GM19463 (cell line): ENCODE measurements at regions not wholly inside any gene's neighbourhood (a gene's known extent, or its start where the extent isn't known, plus 50 kb on each side); places are given as distances from the start of the nearest gene placed in this dataset.

Experiments used
- ATAC-seq: cut with Tn5 transposase; IDR thresholded peaks from one replicate; pipeline ENCODE4 v1.9.1; 2021; ENCODE audit warnings: mild to moderate bottlenecking, moderate library complexity; ENCODE audit not compliant: unreplicated experiment

DNA sequence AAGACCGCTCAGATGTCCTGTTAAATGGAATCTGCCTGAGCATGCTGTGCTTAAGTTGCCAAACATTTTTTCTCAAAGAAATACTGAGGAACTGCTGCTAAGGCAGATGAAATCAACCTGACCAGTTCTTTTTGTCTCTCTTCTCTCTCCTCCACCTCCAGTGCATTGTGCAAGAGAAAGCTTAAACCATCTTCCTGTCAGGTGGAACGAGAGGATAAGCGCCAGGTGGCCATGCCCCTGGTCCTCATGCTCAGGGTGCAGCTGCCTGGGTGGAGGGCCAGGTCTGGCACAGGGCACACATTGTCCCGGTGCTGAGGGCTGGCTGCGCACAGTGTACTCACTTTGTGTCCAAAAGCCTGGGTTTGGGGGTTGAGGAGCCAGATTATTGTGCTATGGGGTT lies 176.2 kb upstream of the TP63 start:
- ATAC-seq = no peak

DNA sequence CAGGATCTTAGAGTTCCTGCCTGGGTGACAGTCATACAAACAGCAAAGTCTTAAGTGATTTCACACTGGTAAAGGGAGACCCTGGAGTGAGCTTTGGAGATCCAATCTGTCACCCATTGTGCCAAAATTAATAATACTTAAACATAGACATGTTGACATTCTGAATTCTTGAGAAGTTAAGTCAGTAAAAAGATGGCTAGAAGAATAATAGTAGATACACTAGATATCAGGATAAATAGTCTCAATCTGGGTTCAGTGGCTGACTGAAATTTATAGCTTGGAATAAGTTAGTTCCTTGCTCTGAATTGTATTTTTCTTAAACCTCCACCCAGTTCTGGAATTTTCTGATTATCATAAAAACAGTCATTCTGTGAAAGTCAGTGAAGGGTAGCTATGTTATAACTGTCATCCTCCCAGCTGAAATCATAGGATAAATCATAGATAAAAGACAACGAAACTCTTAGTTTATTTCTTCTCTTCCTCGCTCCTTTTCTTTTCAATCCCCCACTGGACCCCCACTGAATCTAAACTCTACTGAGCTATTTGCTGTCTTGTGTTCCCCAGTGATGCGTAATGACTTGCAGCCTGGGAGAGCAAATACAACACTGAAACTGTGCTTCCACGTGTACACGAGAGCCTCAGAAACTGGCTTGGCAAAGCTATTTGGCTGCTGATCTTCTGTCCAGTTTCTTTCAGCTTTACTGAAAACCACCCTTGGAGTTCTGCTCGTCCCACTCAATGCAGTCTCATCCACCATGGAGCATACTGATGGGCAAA lies 175.4 kb upstream of the TP63 start:
- no peak for ATAC-seq

DNA sequence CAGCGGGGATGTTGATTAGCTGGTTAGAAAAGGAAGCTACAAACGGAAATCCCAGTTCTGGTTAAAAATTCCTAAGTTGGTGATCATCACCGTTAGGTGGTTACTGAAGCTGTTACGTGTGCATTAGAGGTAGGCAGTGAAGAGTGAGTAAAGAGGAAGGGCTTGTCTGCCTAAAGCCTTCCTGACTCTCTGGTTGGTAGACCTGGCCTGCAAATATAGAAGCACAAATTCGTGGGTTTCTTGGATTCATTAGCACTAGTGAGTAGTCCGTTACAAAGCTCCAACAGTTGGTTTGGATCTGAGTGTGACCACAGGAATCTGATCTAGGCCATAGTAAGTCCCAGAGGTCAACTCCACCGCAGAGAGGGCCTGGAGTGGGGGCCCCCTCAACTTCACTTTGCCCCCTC lies 174.0 kb upstream of the TP63 start:
- no peak for ATAC-seq

DNA sequence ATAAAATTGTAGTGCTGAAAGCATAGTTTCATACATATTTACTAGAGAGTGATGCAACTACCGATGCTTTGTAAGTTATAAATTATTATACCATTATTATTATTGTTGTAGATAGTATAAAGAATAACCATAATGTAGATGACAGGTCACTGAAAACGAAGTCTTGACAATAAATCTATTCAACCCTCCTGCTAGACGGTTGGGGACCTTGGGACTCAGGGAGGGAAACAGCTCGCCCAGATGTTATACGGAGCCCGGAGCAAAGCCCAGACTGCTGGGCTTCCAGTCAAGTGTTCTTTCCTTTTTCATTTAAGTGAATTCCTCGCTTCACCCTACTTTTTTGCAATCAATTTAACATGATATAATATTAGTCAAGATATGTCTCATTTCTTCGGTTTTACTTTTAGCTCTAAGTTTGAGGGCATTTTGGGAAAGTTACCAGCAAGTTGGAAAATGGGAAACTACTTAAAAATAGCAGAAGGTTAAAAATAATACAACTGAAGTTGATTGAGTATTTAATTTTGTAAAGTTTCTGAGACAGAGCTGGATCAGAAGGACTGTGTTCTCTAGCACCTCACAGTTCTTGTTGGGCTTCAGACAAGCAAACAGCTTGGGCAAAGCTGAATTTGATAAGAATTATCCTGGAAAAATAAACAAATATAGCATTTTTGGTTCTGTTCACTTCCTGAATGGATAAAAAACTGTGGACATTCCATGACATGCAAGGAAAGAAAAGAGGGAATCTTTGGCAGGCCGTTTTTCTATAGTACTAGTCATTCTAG lies 173.4 kb upstream of the TP63 start:
- ATAC-seq = no peak

DNA sequence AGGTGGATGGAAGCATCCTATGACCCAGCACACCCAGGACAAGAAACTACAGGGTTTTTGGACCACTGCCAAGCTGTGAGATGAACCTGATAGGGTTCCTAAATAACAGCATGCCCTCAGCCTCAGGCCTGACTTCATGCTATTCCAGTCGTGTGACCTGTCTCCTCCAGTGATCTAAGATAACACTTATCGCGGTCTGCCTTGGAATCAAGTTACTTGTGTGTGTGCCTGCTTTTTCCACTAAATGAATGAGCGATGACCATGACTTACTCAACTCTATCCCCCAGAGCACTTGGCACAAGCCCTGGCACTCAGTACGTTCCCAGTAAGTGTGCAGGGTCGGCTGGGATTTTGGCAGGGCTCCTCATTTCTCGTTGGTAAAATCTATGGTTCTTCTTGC lies 172.7 kb upstream of the TP63 start:
- no peak for ATAC-seq

DNA sequence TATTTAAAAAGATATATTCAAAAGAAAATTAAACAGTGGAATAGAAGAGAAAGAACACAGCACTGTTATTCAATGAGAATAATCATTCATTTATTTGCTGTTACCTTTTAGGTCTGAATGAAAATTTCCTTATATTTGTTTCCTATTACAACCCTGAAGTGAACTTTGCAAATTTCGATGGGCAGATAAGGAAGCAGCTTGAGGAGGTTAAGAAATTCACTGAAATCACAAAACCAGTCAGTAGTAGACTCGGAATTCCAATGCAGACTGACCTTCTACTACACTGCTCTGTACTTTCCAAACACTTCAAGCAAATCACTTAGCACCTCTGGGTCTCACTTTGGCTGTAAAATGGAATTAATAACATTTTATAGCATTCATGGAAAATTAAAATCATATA lies 172.0 kb upstream of the TP63 start:
- no peak for ATAC-seq

DNA sequence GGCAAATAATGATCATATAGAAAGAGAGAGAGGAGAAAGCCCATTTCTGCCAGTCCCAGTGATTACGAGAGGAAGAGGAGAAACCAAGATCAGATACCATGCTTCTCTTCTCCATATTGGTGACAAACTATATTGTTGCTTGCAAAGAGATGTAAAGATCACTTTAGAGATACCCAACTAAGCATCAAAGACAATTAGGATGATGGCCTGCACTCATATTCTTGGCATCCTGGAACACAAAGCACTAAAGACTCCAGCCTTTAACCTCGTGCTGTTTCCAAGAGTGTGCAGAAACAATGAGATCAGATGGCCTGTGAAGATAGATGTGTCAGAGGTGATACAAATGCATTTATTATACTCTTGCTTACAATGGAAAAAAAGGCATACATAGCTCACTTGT lies 170.7 kb upstream of the TP63 start:
- no peak for ATAC-seq

DNA sequence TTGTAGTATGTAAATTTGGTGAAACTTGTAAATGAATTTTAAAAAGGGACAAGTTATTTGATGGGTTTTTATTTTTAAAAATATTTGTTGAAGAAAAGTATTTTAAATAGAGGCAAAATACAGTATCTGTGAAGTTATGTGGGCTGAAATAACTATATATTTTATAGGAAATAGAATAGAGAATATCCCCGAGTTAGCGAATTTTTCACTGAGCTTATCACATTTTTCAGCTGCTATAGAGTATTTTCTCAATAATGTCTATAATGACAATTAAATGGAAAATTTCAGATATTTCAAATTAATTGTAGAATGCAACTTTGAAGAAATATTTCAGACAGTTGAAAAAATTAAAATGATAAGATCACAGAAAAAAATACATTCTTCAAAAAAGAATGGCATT lies 166.4 kb upstream of the TP63 start:
- ATAC-seq = no peak

DNA sequence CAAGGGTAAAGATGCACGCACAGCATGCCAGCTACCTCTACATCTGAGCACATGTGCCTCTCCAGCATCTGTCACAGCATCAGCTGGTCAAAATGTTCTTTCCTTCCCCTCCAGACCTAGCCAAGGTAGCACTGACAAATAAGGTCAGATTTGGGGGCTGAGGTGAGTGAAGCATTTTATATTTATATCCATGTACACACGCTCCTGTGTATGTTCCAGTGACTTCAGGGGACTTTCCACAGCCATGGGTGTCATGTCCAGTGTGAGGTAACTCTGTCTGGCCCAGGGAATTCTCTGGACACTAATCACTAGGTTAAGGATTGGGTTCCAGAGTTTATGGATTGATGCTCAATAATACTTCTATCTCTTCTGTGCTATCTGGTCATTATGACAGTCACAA lies 165.2 kb upstream of the TP63 start:
- no peak for ATAC-seq

DNA sequence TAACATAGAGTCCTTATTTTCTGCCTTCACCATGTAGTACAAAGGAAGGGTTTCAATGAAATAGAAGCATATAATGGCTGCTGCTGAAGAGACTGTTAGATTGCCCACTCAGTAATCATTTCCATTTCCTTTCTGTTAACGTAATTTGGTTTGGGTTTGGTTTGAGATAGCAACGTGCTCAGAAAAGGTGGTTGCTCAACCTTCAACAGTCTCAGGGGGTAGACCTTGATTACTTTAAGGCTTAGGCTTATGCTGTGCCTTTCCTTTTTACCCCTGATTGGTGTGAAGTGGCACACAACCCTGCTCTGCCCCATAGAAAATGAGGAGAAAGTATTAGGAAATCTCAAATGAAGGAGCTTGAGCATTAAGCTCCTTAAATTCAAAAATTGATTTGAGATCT lies 163.7 kb upstream of the TP63 start:
- no peak for ATAC-seq

DNA sequence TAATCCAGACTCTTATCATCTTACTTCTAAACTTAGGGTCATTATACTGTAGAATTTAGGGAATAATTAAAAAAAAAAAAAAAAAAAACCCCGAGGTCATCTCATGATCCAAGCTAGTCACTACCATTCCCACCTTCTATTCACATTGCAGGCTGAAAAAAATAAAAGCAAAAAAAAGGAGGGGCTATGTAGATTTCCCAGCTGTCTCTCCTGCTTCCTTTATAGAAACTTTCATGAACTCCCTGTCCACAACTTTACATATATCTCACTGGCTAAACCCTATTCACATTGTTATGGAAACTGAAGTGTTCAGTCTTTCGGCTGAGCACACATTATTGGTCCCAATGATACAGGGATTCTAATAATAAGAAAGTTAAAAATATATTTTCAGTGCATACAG lies 156.2 kb upstream of the TP63 start:
- no peak for ATAC-seq

DNA sequence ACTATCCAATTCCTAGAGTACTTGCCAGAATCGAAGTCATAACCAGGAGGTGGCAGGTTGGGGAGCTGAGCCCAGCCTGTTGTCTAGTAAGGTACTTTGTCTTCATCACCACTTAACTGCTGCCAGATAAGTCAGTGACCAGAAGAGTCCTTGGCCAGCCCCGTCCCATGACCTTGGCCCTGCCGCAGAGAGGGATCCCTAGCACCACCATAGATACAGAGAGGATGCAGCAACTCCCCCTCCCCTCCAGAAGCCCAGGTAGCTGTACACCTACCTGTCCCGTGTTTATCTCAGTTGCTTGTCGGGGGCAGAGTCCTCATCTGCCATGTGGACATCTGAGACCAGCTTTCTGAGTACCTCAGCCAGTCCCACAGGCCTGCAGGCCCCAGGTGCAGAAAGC lies 153.6 kb upstream of the TP63 start:
- no peak for ATAC-seq

DNA sequence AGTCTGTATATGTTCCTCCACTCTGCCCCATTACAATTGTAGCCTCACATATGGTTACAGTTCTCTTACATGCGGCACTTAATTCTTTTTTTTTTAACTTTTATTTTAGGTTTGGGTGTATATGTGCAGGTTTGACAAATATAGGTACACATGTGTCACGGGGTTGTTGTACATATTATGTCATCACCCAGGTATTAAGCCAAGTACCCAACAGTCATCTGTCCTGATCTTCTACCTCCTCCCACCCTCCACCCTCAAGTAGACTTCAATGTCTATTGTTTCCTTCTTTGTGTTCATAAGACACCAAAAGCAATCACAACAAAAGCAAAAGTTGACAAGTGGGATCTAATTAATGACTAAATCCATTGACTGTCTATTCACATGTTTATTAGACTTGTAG lies 144.6 kb upstream of the TP63 start:
- no peak for ATAC-seq

DNA sequence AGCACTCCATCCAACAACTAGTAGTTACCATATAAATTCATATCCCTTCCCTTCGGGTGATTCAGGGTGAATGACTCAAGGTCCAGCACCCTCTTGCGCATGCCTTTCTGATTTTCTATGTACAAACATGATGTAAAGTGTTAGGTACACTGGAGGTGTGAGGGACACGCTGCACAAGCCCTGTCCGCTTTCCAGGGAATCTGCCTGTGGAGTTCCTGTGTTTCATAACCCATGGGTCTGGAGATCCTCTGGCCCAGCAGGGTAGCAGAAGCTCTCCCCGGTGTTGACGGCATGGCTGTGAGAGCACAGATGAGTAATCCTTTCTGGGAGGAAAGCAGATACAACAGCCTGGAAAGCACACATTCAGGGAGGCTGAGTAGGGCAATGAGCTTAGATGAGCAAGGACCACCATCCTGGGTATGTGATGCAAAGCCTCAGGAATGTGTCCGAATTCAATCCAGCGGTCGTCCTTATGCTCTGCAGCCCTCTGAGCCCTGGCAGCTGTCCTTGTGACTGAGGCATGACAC lies 142.9 kb upstream of the TP63 start:
- no peak for ATAC-seq

DNA sequence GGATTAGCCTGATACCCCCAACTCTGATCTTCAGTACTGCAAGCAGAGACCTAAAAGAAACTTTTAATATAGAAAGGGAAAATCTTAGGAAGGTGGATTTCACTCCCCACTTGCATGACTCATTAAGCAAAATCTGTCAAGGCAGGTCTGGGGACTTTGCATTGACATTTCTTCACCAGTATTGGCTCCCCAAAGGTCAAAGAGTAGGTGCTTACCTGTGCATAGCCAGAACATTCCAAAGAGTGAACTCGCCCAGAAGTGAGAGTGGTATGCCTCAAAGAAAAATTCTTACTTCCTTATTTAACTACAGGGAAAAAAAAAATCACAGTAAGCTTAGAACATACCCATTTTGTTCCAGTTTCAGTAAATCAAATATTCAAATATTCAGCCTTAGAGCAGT lies 140.9 kb upstream of the TP63 start:
- ATAC-seq = no peak

DNA sequence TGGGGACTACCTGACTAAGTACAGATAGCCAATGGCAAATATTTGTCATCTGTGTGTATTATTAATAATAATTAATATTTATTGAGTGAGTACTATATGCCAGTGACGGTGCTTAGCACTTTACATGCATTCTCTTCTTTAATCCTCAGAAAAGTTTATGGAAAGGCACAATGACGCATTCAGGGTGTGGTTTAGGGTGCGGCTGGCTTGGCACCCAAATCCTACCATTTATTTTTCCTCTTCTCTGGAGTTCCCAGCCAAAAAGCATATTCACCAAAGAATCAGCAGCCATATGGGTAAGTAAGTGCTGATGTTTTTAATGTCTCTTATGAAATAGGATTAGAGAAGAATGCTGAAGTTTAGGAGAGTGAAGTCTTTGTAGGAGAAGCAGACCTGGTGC lies 140.4 kb upstream of the TP63 start:
- no peak for ATAC-seq

DNA sequence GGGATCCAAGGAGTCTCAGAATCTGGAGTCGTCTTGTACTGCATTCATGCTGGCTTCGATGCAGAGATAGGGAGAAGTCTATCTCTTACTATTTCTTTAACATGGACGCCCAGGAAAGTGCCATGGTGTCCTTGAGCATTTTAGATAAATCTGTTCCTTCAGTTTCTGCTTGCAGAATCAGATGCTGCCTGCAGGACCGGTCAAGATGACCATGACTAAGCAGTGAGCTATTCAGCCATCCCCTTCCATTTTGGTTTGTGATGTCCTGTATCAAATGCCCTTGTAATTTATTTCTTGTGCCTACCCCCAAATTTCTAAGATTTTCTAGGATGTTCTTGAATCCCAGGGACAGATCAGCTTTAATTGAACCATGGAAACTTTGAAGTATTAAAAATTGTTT lies 139.4 kb upstream of the TP63 start:
- ATAC-seq = no peak

DNA sequence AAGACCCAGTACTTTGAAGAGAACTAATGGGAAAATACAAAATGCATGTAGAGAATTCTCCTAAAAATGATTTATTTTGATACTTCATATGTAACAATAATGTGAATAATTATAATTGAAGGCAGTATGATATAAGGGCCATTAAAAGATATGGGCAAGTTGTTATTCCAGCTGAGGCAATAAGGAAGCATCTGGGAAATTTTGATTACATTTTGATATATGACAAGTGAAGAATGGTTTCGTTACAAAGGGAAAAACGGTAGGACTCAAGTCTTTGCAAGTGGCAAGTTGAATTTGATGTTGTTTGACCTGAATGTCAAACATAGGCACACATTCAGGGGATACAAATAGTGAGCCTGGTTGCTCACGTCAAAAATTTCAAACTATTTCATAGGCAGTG lies 137.9 kb upstream of the TP63 start:
- ATAC-seq = no peak

DNA sequence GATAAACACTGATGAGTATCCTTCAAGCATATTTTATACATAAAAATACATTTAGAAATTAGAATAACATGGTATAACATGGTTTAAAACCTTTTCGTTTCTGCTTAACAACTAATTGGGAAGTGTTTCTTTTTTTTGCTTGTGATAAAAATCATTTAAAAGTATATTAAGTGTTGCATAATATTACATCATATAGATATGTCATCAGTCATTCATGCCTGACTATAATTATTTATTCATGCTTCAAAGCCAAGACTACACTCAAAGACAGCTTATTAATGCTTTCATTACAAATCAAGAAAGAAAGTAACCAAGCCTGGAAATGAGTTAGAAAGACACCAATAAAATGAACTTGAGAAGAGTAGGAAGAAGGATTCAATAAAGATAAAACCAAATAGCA lies 136.6 kb upstream of the TP63 start:
- ATAC-seq = no peak

DNA sequence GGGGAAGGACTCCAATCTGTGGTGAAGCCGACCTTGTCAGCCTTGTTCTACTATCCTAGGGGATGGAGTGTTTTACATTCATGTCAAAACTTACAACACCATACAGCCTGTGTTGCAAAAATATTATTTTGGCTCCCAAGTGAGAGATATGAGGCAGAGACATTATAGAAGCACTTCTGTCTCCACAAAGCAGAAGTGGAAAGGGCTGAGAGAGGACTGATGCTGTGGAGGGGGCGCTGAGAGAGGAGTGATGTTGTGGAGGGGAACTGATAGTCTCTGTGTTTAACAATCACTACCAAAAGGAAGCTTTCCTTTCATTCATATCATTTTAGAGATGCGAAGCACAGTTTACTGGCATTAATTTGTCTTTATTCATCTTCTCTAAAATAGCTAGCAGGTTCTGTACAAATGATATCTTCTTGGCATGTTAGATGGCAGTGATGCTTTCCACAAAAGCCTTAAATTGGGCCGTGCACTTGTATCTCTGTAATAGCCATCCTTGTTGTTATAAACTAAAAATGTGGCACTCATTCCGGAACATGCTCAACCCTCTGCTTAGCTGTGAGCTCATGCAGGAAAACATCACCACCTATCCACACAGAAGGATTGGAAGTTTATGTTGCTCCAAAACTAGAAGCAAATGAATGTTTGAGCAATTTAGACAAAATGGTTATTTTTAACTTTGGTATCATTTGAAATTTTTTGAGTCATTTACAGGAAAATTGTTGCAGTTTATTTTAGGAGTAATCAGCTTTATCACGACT lies 134.6 kb upstream of the TP63 start:
- ATAC-seq = no peak

DNA sequence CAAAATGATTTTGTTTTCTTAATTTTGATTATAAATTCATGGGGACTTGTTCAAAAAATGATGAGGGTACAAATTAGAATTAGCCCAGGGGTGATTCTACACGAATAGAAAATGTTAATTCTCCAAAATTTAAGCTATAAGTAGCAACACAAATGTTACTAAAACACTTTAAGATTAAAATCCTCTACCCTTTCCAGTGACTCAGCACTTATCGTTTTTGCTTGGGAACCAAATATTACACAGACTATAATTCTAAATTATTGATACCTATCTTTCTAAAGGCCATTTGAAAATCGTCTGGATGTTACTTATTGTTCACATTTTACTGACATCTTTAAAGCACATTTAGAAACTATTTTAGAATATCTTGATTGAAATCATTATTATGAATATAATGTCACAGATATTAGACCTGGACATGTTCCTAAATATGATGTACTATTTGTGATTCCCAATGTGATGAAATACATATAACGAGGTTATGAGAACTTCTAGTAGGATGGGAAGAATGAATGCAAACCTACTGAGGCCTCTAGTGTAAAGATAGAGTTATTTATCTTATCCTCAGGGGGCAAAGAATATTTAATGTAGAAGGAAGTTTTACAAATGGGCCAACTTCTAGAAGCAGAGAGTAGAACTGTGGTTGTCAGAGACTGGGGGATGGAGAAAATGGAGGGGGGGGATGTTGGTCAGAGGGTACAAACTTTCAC lies 132.0 kb upstream of the TP63 start:
- ATAC-seq = no peak
